A673 (cell line): ENCODE measurements at regions not wholly inside any gene's neighbourhood (a gene's known extent, or its start where the extent isn't known, plus 50 kb on each side); places are given as distances from the start of the nearest gene placed in this dataset.

Source experiments
- CTCF ChIP-seq: fragments of 300-800, 200-600 bp; sonication (generic); conservative IDR thresholded peaks from 2 replicates; pipeline ENCODE4 v1.5.1; 2017; ENCODE audit warnings: low read depth, mild to moderate bottlenecking, antibody characterized with exemption, low read length, moderate library complexity, mixed read lengths
- EZH2 ChIP-seq: fragments of 200-600 bp; sonication (generic); IDR thresholded peaks from 2 replicates; pipeline ENCODE4 v1.6.1; 2017; ENCODE audit warnings: borderline replicate concordance, low read depth, mild to moderate bottlenecking, mixed read lengths, antibody characterized with exemption, low read length; ENCODE audit not compliant: poor library complexity, severe bottlenecking

- TF ChIP-seq EZH2 (no peak), CTCF (no peak)
Measured at GRCh38 chr13:47349211-47349610, 452.4 kb upstream of the HTR2A start.
